ENCODE measurements at regions not wholly inside any gene's neighbourhood (a gene's known extent, or its start where the extent isn't known, plus 50 kb on each side); places are given as distances from the start of the nearest gene placed in this dataset.

DNA sequence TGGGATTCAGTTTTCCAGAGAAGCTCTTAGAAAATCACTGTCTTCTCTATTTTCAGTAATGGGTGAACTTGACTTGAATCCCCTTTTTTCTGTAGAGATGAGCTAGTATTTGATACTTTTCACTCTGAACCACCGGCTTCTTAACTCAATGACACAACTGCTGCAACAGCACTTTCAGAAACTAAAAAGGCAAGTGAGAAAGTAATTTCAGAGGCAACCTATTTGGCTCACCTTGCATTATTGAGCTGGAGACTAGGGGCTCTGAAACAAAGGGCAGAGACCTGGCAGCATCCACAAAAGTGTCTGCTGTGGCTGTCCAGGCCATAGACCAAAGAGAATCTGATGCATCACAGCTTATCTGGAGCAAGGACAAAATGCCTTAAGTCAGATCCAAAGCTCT, 289.8 kb upstream of the IRAK1BP1 start:
- TF ChIP-seq, protein P1, sequence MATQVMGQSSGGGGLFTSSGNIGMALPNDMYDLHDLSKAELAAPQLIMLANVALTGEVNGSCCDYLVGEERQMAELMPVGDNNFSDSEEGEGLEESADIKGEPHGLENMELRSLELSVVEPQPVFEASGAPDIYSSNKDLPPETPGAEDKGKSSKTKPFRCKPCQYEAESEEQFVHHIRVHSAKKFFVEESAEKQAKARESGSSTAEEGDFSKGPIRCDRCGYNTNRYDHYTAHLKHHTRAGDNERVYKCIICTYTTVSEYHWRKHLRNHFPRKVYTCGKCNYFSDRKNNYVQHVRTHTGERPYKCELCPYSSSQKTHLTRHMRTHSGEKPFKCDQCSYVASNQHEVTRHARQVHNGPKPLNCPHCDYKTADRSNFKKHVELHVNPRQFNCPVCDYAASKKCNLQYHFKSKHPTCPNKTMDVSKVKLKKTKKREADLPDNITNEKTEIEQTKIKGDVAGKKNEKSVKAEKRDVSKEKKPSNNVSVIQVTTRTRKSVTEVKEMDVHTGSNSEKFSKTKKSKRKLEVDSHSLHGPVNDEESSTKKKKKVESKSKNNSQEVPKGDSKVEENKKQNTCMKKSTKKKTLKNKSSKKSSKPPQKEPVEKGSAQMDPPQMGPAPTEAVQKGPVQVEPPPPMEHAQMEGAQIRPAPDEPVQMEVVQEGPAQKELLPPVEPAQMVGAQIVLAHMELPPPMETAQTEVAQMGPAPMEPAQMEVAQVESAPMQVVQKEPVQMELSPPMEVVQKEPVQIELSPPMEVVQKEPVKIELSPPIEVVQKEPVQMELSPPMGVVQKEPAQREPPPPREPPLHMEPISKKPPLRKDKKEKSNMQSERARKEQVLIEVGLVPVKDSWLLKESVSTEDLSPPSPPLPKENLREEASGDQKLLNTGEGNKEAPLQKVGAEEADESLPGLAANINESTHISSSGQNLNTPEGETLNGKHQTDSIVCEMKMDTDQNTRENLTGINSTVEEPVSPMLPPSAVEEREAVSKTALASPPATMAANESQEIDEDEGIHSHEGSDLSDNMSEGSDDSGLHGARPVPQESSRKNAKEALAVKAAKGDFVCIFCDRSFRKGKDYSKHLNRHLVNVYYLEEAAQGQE (IDR thresholded peaks at IDR 0.05) = no peak
- TF ChIP-seq, protein P2, sequence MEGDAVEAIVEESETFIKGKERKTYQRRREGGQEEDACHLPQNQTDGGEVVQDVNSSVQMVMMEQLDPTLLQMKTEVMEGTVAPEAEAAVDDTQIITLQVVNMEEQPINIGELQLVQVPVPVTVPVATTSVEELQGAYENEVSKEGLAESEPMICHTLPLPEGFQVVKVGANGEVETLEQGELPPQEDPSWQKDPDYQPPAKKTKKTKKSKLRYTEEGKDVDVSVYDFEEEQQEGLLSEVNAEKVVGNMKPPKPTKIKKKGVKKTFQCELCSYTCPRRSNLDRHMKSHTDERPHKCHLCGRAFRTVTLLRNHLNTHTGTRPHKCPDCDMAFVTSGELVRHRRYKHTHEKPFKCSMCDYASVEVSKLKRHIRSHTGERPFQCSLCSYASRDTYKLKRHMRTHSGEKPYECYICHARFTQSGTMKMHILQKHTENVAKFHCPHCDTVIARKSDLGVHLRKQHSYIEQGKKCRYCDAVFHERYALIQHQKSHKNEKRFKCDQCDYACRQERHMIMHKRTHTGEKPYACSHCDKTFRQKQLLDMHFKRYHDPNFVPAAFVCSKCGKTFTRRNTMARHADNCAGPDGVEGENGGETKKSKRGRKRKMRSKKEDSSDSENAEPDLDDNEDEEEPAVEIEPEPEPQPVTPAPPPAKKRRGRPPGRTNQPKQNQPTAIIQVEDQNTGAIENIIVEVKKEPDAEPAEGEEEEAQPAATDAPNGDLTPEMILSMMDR (IDR thresholded peaks at IDR 0.05; ENCODE audit: low read depth, low read length, missing input control) = no peak
- TF ChIP-seq GABPA (IDR thresholded peaks at IDR 0.05 in 1 of 2, conservative IDR thresholded peaks at IDR 0.05 in 1 of 2) (no peak), RXRA (IDR thresholded peaks at IDR 0.05) (no peak), RAD21 (IDR thresholded peaks at IDR 0.05) (no peak), EGR1 (IDR thresholded peaks at IDR 0.05; ENCODE audit: low read depth in 2 of 2) (no peak), SP1 (IDR thresholded peaks at IDR 0.05) (no peak), JUND (IDR thresholded peaks at IDR 0.05) (no peak), HNF4G (IDR thresholded peaks at IDR 0.05) (no peak), TAF1 (conservative IDR thresholded peaks at IDR 0.05) (no peak), FOXA1 (IDR thresholded peaks at IDR 0.05) (no peak)
- TF ChIP-seq, protein P3, sequence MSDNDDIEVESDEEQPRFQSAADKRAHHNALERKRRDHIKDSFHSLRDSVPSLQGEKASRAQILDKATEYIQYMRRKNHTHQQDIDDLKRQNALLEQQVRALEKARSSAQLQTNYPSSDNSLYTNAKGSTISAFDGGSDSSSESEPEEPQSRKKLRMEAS (IDR thresholded peaks at IDR 0.05) = no peak
- TF ChIP-seq, protein P4, sequence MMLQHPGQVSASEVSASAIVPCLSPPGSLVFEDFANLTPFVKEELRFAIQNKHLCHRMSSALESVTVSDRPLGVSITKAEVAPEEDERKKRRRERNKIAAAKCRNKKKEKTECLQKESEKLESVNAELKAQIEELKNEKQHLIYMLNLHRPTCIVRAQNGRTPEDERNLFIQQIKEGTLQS (IDR thresholded peaks at IDR 0.05) = no peak
